Activated T-cell treated with anti-CD3 and anti-CD28 coated beads, Interleukin-2, amount 50 U/mL, for 1 hour (primary cell): ENCODE measurements at regions not wholly inside any gene's neighbourhood (a gene's known extent, or its start where the extent isn't known, plus 50 kb on each side); places are given as distances from the start of the nearest gene placed in this dataset.

Experiments
- DNase-seq: peaks from one replicate; pipeline ENCODE4 v3.0.0-alpha.2; 2020

DNA sequence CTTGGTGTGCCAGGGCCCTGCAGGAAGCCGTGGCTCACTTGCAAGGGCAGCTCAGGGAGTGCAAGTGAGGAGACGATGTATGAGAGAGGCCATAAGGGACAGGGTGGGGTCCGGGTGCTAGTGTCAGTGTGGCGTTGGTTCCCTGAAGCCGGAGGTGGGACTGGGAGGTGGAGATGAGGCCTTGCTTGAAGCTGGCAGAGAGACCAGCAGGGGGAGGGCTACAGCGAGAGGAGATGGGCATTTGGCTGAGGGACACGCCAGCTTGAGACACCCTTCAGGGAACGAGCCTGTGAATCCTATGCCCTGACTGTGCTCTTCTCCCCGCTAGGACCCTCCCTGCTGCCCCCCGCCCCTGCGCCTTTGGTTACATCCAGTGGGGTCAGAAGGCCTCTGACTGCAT is 529.1 kb downstream of the TCERG1L start:
- DNase-seq: no peak

DNA sequence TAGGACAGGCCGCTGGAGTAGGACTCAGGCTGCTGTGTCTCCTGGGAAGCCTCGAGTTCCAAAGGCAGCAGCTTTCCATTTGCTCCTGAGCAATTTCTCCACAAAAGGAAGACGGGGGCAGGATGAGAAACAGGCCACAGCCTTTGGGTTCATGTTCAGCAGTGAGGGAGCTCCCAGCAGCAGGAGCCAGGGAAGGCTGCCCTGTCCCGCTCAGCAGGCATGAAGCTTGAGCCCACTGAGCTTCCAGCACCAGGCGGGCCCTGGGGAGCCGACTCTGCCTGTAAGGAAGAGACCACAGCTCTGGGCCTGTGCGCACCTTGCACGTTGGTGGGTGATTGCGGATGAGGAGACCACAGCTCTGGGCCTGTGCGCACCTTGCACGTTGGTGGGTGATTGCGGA is 527.2 kb downstream of the TCERG1L start:
- no peak for DNase-seq

DNA sequence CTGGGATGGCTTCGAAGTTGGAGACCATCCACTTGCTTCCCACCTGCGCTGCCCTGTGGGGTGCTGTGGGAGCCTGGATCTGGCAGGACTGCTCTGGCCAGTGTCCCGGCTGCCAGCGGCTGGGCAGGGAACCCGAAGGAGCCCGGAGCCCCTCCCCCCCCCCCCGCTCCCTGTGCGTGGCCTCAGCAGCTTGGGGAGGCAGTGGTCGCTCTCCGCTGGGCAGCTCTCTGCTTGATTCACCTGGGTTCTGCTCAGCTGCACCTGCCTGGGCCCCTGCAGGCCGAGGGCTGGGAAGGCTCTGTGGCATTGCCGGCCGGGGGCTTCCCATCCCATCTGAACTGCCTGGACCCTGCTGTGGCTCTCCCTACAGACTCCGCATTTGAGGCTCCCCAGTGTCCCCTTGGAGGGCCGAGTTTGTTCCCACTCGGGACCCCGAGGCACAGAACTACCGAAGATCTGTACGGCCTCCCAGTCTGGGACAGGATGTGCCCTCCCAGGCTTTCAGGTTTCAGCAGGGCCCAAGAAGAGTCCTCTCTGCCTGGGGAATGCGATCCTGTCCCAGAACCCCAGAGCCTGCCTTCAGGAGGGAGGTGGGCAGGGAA is 525.1 kb downstream of the TCERG1L start:
- DNase-seq: no peak

DNA sequence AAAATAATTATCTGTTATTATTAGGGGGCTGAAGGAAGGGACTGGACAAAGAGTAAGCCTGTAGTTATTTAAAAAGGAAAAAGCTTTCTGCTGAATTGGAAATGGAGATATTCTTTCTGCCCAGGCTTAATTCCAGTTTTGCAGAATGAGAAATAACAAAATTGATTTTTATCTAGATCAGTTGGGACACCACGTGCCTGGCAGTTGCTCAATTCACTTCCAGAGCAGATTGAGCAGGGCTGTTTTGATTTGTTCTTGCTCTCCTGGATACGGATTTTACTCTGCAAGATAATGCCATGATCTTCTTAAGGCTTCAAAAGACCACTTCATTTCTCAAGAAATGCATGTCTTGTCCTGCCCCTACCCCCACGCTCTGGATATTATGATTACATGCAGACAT is 524.3 kb downstream of the TCERG1L start:
- DNase-seq: no peak

DNA sequence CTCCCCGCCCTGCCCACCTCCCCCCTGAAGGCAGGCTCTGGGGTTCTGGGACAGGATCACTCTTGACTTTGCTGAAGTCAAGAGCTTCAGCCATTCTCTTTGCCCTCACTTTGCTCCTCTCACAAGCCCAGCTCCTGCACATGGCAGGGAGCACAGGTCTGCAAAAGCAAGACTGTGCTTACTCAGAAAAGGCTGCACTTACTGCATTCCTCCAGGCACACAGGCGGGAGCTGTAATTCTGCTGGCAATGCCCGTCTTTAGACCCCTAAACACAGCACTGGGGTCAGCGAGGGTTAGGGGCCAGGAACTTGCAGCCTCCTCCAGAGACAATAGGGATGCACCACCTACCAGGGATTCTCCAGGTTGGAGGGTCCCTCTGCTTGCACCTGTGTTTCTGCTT is 523.7 kb downstream of the TCERG1L start:
- no peak for DNase-seq

DNA sequence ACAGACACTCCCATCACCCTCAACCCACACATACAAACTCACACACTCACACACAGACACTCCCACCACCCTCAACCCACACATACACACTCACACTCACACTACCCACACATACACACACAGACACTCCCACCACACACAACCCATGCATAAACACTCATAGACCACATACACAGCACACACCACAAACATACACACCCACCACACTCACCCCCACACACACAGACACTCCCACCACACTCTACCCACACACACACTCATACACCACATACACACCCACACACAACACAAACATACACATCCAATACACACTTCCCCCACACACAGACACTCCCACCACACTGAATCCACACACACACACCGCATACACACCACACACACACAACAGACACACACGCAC is 521.2 kb downstream of the TCERG1L start:
- no peak for DNase-seq

DNA sequence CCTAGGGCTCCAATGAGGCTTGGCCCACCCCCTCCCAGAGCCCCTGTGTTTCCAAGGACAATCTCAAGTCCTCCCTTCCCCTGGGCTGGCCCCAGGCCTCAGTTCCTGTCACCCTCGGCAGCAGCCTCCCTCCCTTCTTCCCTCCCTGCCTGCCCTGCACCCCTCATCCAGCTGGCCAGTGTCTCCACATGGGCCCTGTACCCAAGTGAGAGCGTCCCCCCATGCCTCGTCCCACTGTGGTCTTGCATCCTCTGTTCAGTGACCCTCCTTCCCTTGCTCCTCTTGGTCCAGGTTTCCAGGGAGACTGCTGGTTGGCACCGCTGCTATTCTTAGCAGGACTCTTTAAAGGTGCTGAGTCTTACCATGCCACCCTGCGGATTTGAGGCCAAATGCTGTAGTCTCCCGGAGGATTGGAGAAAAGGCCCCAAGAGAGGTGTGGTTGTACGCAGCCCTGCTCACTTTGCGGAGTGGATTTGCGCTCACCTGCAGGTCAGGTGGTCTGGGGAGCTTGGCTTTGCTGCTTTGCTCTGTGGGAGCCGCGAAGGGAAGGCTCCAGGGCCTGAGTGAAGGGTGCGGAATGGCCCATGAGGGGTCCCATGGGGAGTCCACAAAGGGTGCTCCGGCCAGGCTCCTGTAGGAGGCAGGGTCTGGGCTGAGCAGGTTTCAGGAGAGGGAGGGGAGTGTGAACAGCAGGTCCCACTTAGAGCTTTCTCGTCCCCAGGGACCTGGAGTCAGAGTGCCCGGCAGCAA is 519.2 kb downstream of the TCERG1L start:
- DNase-seq: no peak

DNA sequence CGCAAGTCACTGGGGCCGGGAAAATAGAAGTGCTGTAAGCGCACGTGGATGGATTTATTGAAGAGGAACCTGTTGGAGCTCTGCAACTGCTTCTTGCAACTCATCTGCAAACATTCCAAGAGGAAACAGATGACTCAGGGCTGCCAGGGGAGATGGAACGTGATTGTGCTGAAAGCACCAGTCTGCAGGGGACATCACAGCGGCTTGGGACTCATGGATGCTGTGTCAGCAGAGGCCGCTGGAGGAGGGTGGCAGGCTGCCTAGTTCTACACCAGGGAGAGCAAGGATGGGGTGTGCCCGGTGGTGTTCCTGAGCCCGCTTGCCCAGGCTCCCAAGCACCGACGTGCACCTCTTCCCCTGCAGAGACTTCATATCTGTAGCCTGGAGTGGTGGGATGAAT is 515.7 kb downstream of the TCERG1L start:
- DNase-seq: no peak

DNA sequence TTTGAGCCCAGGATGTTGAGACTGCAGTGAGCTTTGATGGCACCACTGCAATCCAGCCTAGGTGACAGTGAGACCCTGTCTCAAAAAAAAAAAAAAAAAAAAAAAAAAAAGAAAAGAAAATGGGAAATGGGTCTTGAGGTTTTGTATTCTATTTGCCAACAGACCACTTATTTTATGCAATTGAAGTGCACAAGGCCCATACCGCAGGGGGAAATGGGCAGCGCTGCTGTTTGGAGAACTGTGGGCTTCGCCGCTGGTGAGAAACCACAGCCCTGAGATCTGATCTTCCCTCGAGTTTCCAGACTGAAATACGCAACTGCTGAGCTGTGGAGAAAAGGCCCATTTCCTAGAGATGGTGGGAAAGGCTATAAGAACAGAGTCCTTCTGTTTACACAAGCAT is 512.0 kb downstream of the TCERG1L start:
- no peak for DNase-seq

DNA sequence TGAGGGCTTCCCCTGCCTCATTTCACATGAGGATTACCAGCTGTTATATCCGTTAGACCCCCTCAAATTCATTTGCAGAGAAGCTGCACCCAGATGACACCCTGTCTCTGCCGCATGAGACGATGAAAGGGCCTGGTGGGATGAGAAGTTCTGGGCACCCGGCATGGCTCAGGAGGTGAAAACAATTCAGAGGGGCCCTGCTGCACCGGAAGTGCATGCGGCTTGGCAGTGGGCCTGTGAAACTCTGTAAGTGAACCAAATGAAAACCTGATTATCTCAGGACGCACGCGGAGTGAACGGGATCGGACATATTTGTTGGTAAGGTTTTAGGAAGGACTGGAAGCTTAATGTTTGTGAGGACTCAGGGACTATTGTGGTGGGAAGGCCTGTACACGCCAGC is 511.2 kb downstream of the TCERG1L start:
- no peak for DNase-seq

DNA sequence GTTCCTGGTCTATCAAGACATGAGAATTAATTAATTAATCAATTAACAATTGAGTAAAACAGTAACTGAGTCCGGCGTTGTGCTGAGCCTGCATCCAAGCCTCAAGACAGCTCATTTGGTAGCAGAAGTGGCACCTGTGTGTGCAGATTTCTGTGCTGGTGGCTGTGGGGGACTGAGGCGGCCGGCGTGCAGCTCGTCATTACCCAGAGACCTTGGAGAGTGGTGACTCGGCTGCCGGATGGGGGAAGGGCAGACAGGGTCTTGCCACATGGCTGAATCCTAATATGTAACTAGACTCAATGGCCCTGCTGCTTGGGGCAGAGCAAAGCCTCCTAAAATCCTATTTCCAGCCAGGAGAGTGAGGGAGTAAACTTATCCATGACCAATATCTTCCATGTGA is 510.2 kb downstream of the TCERG1L start:
- DNase-seq: no peak

DNA sequence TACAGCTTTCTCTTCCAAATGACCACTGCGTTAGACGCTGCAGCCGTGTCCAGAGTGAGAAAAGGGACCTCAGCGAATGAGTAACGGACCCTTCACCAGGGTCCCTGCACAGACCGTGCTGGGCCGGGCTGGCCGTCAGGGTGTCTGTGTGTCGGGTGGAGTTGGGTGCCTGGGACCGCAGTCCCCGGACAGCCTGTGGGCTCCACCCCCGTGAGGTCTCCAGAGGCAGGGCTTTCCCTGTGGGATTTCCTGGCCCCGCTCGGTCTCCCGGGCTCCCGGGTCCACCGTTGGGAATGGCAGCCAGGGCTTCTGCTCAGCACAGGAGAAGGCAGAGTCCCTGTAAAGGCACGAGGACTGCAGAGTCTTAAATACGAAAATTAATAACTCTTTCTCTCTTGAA is 509.7 kb downstream of the TCERG1L start:
- DNase-seq: no peak

DNA sequence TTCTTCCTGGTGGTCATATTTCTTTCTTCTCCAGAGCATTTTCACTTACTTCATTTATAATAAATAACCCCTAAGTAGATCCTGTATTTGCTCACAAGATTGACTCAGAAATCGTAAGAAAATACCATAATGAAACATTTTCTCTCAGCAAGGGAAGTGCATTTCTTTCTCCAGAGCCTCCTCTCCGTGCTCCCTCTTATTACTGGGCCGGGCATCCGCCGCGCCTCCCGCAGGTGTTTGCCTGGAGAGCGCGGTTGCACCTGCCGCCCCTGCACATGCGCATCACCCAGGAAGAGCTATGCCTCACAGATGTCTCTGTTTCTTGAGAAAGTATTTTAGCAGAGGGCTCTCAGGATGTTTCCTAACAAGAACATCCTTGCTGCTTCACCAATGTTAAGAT is 509.2 kb downstream of the TCERG1L start:
- no peak for DNase-seq

DNA sequence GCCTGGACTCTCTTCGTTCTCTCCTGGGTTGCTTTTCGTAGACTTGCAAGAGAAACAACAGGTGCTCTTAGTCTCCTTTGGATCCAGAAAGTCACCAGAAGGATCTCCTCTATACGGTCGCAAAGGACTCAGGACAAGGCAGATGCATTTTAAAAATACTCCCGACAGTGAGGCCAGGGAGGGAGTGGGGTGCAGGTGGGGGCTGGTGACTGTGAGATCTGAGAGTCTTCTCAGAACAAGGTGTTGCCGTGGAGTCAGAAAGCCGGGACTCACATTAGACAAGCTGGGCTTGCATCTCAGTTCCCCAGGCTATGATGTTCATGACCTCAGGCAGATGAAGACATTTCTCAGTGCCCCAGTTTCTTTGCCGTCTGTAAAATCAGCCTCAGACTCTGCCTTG is 507.2 kb downstream of the TCERG1L start:
- DNase-seq: no peak

DNA sequence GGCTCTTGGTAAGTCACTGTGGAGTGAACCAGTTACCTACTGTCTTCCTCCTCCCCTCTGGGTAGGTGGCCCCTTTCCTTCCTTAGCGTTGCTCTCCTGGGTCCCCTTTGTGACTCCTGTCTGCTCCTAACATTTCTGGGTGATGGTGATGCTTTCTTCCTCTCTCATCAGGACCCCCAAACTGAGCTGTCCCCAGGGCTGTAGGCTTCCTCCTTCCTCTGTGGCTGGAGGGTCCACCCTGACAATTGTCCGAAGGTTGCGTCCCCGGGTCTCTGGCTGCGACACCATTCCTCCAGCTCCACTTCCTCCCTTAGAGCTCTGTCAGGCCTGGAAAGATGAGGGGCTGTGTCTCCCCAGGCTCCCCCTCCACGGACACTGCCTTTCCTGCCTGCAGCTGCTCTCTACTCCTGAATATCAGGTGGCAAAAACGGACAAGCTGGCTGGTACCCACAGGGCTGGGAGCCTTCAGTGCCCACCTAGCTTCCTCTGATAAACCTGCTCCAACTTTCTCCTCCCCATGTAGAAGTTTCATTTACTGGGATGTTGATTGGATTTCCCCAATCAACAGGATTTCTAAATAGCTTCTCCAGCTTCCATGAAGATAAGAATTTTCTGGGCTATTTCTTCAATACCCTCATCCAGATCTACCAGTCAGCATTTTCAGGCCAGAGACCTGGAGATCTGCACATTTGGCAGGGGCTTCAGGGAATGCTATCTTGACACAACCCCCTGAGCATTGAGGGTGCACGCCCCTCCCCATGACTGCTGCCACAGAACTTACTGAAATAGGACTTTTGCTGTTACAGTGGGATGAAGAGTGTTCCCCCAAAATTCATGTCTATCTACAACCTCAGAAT is 506.5 kb downstream of the TCERG1L start:
- no peak for DNase-seq

DNA sequence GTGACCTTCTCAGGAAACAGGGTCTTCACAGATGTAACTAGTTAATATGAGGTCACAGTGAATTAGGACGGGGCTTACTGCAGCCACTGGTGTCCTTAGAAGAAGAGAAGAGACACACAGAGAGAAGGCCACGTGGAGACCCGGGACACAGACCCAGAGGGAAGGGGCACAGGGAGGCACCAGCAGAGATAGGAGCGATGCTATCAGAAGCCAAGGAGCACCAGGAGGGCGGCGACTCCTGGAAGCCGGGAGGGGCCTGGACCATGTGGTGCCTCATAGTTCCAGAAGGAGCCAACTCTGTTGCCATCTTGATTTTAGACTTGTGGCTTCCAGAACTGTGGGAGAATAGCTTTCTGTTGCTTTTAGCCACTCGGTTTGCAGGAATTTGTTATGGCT is 505.9 kb downstream of the TCERG1L start:
- no peak for DNase-seq

DNA sequence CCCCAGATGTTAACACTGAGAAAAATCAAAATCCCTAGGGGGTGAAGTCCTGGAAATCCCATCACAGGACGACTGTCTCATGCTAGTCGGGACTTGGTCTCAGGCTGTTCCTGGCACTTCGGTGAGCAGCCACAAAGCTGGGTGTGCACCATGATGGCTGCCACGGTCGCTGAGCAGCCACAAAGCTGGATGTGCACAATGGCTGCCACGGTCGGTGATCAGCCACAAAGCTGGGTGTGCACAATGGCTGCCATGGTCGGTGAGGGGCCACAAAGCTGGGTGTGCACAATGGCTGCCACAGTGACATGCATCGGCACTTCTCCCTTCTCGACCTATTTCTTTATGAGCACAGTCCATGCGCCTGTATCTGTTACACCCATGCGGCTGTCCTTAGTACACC is 505.1 kb downstream of the TCERG1L start:
- no peak for DNase-seq

DNA sequence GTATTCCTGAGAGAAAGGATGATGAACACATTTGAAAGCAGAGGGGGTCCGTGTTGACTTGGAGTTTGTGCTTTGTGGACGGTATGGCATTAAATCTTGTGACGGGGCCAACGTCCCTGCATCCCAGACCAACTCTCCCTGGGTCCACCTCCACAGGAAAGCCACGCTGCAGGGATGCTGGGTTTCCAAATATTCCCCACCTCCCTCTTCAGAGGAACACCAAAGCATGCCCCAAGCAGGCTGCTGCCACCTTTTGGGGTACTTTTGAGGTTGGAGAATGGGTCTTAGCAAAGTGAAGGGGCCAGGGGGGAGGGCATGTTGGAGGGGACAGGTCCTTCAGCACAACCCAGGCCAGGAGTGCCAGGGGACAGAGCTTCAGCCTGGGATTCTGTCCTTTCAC is 504.4 kb downstream of the TCERG1L start:
- no peak for DNase-seq

DNA sequence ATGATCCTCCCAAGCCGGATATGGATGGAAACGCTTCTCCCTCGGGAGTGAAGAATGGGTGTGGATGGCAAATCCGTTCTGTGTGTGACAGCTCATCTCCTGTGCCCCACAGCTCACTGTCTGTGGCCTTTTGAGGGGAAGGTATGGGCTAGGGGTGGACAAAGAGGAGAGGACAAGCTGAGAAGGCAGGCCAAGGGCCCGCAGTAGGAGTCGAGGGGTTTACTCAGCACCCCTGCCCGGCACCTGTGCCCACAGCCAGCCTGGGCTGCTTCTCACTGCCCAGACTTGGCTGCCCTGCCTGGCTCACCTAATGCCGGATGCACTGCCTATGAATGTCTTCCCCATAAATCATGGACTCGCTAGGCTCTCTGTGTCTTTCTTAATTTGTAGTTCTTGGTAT is 503.8 kb downstream of the TCERG1L start:
- DNase-seq: no peak

DNA sequence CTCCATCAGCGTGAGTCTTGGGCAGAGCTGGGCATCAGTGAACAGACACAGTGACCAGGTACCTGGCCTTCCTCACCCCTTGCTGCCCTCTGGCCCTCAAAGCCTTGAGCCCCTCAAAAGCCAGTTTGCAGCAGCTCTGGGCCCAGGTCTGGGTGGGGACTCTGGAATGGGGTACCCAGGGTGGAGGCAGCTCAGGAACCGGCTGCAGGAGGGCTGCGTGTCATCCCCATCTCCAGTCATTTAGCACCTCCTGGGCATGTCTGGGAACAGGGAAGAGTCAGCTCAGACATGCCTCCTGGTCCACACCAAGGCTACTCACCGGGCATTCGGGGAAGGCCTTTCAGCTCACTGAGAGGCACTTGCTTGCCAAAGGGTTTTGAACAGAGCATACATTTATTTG is 503.3 kb downstream of the TCERG1L start:
- DNase-seq: no peak

DNA sequence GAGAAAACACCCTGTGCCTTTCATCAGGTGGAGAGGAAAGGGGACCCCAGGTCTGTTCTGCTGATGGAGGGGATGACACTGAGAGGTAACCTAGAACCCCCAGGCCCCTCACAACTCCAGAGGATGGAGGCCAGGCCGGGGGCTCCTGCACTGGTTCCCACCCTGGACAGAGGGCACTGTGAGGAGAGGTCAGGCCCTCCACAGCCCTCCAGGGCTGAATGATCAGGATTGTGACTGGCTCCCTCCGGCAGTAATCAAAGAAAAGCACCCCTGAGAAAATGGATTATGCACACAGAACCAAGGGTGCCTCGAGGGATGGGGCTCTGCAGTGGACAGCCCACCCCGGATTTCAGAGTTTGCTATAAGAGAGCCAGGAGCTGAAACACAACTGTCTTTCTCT is 502.8 kb downstream of the TCERG1L start:
- no peak for DNase-seq

DNA sequence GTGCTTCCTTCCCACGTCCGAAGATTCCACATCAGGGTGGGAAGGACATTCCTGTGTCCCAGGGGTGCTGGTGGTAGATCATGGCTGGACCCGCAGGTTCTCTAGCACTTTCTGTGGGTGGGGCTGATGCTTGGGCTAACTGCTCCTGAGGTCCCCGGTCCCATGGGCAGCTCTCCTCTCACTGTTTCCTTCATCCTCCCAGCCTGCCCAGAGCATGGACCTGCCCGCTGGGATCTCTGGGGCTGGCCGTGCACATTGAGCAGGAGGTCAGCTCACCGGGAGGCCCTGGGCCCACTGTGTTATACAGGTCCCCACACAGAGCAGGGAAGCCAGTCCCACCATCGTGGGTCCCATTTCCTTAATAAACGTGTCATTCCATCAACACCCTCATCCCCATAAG is 502.3 kb downstream of the TCERG1L start:
- DNase-seq: no peak

DNA sequence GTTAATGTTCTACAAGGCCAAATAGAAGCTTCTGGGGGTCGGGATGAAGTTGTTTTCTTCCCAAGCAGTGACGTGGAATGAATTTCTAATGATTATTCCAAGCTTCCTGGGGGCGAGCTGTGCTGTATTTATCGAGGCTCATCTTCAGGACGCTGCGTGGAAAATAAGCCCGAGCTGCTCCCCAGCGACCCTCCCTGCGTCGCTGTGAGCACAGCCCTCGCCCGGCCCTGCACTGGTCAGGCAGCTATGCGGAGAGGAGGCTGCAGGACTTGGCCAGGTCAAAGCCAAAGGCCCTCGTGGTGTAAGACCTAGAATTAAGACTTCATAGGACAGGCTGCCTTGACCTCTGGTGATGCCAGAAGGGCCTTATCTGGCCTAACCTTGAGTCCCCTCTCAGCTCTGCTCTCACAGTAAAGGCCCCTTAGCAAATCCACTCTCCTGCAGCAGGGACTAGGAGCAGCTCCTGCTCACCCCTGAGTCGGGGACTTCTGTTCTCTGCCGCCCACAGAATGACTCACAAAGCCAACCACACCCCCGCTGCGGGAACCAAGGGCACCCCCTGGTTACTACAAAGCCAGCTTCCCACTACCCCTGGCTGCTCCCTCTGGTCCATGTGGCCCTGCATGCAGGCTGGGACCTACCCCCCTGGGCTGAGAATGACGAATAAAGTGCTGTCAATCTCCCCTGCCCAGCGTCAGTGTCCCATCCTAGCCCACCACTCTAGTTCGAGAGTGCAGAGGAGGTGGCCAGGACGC is 501.6 kb downstream of the TCERG1L start:
- no peak for DNase-seq
